ENCODE measurements at regions not wholly inside any gene's neighbourhood (a gene's known extent, or its start where the extent isn't known, plus 50 kb on each side); places are given as distances from the start of the nearest gene placed in this dataset.

- no peak for DNase-seq
Measured at GRCh38 chr5:15080219-15080618, 208.6 kb upstream of the ANKH start.

DNA sequence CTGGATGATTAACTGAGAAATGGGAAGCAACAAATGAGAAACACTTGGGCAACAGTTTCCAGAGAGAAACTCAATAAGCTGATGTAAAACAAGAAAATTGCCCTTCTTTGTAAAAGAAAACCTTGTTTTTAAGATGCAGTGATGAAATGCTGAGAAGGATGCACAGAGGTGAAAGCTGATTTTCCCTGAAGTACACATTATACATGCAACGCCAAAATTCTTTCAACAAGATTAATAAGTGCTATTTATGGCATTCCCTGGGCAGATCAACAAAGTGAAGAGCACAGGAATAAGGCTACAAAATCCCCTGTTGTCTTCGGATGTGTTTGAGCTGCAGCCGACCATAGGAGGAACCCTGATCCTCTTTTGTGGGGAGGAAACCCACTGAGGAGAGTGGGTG is 208.0 kb upstream of the ANKH start:
- DNase-seq: no peak

GRCh38 chr5:15074651-15075050 is 203.1 kb upstream of the ANKH start:
- DNase-seq: no peak

DNA sequence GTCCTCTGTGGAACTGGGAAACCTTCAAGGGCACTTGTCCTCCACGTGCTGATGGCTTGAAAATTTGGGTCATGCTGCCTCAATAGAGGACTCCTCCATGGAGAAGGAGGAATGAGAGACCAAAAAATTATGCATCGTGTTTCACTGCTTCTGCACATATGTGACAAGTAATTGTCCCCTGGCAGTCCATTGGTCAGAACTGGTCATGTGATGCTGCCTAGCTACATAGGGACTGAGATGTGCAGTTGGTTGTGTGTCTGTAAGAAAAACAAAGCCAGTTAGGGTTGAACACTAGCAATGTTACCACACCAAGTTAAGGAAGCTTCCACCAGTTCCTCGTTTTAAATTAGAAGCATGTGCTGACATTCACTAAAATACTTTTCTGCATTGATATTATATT is 201.9 kb upstream of the ANKH start:
- DNase-seq: no peak

DNA sequence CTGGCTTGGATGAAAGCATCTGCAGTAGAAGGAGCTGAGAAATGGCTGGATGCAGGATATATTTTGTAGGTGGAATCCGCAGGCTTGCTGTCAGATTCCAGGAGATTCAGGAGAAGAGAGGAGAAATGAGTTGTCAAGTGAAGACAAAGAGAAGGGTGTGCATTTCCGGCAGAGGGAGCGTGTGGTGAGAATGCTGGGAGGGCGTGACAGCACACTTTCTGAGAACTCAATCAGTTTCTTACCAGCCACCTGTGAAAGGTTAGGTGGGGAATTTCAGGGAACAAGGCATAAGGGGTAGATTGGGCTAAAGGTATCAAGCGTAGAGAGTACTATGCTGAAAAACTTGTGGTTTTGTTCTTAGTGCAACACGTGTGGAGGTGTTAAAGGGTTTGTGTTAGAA is 199.3 kb upstream of the ANKH start:
- DNase-seq: no peak

DNA sequence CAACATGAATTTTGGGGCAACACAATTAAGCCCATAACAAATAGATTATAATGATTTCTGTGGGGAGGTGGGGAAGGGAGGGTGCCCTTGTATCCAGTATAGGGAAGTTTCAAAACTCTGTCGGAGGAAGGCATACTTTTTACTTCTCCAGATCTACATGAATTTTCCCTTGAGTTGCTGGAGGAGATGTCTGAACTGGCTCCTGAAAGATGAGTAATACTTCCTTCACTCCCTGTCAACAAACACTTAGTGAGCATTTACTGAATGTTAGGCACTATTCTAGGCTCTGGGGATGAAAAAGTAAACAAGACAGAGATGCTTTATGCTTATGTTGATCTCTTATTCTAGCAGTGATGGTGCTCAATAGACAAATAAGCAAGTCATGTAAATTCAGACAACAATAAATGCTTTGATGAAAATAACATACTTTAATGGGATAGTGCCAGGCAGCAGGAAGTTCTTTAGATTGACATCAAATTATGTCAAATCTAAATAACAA is 197.9 kb upstream of the ANKH start:
- no peak for DNase-seq

GRCh38 chr5:15065091-15065490 is 193.5 kb upstream of the ANKH start:
- no peak for DNase-seq

GRCh38 chr5:15064396-15064795 is 192.8 kb upstream of the ANKH start:
- DNase-seq: no peak

DNA sequence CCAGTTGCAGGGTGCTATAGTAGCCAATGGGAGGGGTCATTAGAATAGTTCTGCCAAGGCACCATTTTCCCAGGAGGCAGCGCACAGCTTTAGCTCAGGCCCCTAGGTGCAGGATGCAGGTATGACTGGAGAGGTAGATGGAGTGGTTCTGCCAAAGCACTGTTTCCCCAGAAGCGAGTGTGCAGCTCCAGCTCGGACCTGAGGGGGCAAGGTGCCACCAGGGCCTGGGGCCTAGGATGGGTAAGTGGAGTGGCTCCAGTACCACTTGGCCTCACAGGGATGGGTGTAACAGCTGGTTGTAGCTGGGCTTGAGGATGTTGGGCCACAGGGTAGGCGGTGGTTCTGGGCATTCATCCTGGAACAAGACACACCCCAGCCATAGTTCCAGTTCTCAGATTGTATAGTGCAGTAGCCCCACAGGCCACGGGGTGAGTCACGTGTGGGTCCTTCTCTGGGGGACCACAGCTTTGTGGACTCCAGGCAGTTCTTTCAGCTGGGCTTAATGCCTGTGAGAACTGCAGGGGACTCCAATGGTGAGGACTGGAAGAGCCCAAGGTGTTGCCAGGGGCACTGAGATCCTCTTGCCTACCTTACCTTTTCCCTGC is 185.5 kb upstream of the ANKH start:
- no peak for DNase-seq

- no peak for DNase-seq
Measured at GRCh38 chr5:15044521-15044920, 172.9 kb upstream of the ANKH start.

GRCh38 chr5:15037247-15037908 is 165.8 kb upstream of the ANKH start:
- no peak for DNase-seq

DNA sequence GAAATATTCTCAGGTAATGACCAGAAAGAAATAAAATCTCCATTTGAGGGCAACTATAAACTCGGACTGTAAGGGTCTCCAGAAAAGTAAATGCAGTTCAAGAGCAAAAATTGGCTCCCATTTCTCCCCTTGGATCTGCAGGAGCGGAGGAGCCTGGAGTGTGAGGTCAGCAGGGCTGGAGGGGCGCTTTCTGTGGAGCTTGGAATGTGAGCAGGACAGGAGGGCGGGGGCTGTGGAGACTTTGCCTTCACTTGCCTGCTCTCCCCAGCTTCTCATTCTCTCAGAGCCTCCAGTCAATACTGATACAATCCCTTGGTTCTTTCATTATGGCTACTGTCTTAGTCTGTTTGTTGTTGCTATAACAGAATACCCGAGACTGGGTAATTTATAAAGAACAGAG is 162.8 kb upstream of the ANKH start:
- DNase-seq: no peak

GRCh38 chr5:15031180-15031579 is 159.6 kb upstream of the ANKH start:
- DNase-seq: no peak

DNA sequence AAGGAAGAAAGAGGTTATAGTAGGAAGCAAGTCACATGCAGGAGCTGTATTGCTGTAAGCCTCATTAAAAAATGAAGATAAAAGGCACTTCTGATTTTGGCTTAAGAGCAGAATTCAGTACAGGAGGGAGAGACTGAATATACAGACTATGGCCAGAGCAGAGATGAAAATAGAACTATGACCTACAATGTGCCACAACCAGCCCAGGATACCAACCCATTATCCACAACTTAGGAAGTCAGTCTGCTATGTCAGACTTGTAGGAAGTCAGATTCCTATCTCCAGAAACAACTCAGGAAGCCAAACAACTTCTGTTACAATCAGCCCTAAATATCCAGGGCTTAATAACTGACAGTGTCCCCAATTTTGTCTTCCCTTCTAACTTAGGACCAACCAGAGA is 156.2 kb upstream of the ANKH start:
- no peak for DNase-seq

DNA sequence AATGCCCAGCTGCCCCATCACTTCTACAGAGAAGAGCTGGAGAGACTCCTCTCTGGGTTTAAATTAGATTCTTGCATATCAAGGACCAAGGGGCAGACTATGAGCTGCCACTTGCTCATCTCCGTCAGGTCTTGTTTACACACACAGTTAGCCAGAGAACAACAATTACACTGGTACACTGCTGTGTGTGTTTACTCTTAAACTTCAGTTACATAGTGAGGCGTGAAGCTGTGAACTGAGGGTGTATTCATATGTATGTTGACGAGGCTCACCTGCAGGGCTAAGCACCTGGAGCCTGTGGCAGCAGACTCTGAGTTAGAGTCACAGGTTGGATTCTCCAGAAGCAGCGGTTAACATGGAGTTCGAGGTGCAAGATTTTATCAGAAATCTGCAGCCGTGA is 155.4 kb upstream of the ANKH start:
- DNase-seq: no peak

DNA sequence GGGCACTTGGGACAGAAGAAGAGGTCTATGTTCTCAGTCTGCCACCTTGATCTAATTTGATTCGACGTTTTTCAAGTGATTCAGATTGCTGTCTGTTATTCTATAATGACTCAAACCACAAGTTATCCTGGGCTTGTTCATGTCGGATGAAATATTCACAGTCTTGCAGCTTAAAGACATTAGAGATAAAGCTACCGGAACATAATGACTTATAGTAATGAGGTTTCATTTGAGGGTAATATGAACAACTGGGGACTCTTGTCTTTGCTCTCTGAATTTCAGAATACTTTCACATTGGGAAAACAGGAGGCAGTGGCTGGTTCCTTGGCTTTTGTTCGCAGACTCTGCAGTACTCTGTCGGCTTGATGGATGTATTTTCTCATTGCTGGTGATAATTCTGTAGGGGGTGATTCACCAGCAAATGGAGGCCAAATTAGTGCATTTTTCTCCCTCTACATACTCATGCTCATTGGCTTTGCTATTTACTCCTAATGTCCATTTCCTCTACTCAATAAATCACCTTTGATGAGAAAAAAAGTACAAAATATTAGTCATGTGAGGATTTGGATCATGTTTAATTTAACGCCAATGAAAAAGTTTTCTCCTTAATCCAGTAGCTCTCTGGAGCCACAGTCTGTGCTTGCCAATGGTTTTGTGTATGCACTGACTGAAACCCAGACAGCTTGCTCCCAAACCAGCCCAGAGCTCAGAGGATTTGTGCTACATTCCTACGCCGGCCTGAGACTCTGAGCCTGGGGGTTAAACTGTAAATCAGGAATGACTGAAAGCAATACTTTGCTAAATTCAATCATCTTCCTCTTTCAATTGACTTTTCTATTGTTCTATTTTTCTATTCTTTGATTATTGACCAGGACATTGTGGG is 154.7 kb upstream of the ANKH start:
- no peak for DNase-seq

- no peak for DNase-seq
Measured at GRCh38 chr5:15023846-15024245, 152.3 kb upstream of the ANKH start.

- DNase-seq: no peak
Measured at GRCh38 chr5:15023266-15023665, 151.7 kb upstream of the ANKH start.

GRCh38 chr5:15021266-15022046 is 149.9 kb upstream of the ANKH start:
- no peak for DNase-seq

DNA sequence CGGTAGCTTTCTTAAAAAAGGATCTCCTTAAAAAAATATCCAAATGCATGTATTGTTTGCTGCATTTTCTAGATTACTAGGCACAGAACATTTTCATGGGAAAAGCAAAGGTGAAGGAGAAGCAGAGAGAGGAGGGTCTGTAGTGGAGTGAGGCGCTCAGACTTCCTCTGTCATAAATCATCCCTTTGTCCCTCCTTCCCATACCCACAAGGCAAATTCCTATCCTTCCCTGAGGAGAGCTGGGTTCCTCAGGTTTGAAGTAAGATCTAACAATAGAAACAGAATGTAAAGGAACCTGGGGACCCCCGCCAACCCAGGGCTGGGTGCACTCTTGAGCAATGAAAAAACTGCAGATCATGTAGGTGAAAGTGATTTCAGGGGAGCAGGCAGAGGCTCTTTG is 149.2 kb upstream of the ANKH start:
- no peak for DNase-seq

DNA sequence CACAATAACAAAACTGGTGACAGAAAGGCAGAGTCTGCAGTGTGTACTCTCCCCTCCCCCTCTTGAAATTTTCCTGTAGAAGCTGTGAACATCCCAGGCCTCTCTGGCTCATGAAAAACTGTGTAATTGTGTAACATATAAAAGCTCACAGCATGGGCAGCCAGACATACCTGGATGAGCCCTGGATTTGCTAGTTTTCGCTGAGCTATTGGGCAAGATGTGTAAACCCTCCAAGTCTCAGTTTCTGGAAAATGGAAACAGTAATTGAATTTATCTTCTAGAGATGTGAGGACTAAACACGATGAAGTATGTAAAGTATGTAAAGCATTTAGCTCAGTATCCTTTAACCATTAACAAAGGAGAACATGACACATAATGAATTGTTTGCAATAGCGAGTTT is 143.2 kb upstream of the ANKH start:
- DNase-seq: no peak

DNA sequence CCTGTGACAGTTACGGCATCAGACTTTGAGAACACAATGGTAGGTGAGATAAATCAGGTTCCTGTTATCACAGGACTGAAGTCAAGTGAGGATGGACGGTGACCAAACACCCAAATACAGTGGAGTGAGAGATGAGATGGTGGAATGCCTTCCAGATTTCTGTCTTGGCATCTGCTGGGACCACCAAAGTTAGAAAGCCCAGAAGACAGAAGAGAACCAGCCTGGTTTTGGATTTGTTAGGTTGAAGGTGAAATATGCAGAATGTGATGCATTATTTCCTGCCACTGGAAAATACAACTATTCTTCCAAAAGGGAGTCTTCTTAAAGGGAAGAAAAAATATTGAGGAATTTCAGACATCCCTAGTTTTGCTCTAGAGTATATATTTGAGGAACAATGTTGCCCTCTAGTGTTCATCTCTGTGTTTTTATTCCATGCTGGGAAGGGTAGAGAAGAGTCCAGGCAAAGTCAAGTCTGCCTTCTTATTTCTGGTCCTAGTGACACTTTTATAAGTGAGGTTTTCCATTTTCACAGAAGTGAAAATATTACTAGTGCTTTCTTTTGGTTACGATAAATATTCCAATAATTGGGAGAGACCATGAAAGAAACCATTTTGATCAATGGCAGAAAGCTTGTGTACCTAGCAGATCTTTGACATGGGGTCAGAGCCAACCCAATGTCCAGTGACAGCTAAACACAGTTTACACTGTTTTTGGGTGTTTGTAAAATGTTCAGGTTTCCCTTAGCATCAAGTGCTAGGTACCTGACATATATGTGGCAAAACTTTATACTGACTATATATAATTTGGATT is 142.3 kb upstream of the ANKH start:
- no peak for DNase-seq
